HG03064 (cell line): ENCODE measurements at regions not wholly inside any gene's neighbourhood (a gene's known extent, or its start where the extent isn't known, plus 50 kb on each side); places are given as distances from the start of the nearest gene placed in this dataset.

Experiments
- ATAC-seq: cut with Tn5 transposase; IDR thresholded peaks from one replicate; pipeline ENCODE4 v1.9.1; 2021; ENCODE audit warnings: low read depth; ENCODE audit not compliant: unreplicated experiment

- no peak for ATAC-seq
These were observed 668.7 kb downstream of the SLC4A3 start for GRCh38 chr2:220296174-220296573.

- no peak for ATAC-seq
These were observed 669.7 kb downstream of the SLC4A3 start for GRCh38 chr2:220297093-220297492.

- no peak for ATAC-seq
These were observed 673.4 kb downstream of the SLC4A3 start for GRCh38 chr2:220300806-220301205.

- no peak for ATAC-seq
These were observed 675.3 kb downstream of the SLC4A3 start for GRCh38 chr2:220302756-220303155.

GRCh38 chr2:220309215-220309614, 681.8 kb downstream of the SLC4A3 start:
- no peak for ATAC-seq

GRCh38 chr2:220310451-220310861, 683.0 kb downstream of the SLC4A3 start:
- no peak for ATAC-seq

GRCh38 chr2:220315098-220315823, 687.8 kb downstream of the SLC4A3 start:
- no peak for ATAC-seq

GRCh38 chr2:220318037-220318436, 690.6 kb downstream of the SLC4A3 start:
- ATAC-seq, result no peak

- ATAC-seq, result no peak
These were observed 691.1 kb downstream of the SLC4A3 start for GRCh38 chr2:220318508-220318907.

GRCh38 chr2:220320326-220320725, 692.9 kb downstream of the SLC4A3 start:
- ATAC-seq, result no peak

- no peak for ATAC-seq
These were observed 705.5 kb downstream of the SLC4A3 start for GRCh38 chr2:220332886-220333285.

- ATAC-seq, result no peak
These were observed 706.8 kb downstream of the SLC4A3 start for GRCh38 chr2:220334210-220334609.

GRCh38 chr2:220334871-220335590, 707.6 kb downstream of the SLC4A3 start:
- ATAC-seq, result no peak

GRCh38 chr2:220335591-220335915, 708.1 kb downstream of the SLC4A3 start:
- no peak for ATAC-seq

GRCh38 chr2:220336771-220337170, 709.3 kb downstream of the SLC4A3 start:
- ATAC-seq, result no peak

GRCh38 chr2:220337611-220338440, 710.4 kb downstream of the SLC4A3 start:
- ATAC-seq, result no peak

- ATAC-seq, result no peak
These were observed 713.6 kb downstream of the SLC4A3 start for GRCh38 chr2:220341014-220341413.

- ATAC-seq, result no peak
These were observed 719.5 kb downstream of the SLC4A3 start for GRCh38 chr2:220346919-220347318.

GRCh38 chr2:220347626-220348025, 720.2 kb downstream of the SLC4A3 start:
- ATAC-seq, result no peak

GRCh38 chr2:220348206-220348605, 720.8 kb downstream of the SLC4A3 start:
- ATAC-seq, result no peak

GRCh38 chr2:220353897-220354296, 726.5 kb downstream of the SLC4A3 start:
- no peak for ATAC-seq
